ENCODE measurements at regions not wholly inside any gene's neighbourhood (a gene's known extent, or its start where the extent isn't known, plus 50 kb on each side); places are given as distances from the start of the nearest gene placed in this dataset.

- no peak for TF ChIP-seq CTCF (IDR thresholded peaks at IDR 0.05)
- no peak for TF ChIP-seq POLR2A (IDR thresholded peaks at IDR 0.05)
Measured at GRCh38 chr1:78234496-78234895, 188.7 kb downstream of the GIPC2 start.

Data from prostate gland (tissue), 2 donors.